Spinal cord (tissue), 9 donors: ENCODE measurements at regions not wholly inside any gene's neighbourhood (a gene's known extent, or its start where the extent isn't known, plus 50 kb on each side); places are given as distances from the start of the nearest gene placed in this dataset.
A peak's percentile ranks its signal among the peaks of the same experiment; 100 is the strongest.

ENCODE experiments used
- DNase-seq, 6 donors: peaks; one replicate each; pipeline versions ENCODE4 v3.0.0 to v3.0.0-alpha.2; 2013 to 2015; ENCODE audit warnings: low spot score in 6 of 6, low read depth in 4 of 6
- H3K27ac ChIP-seq: one replicate; pipeline ENCODE4 v1.5.1; 2013; ENCODE audit warnings: low read depth, low read length, control low read depth
- H3K27me3 ChIP-seq: one replicate; pipeline ENCODE4 v1.6.1; 2013; ENCODE audit warnings: low read length; ENCODE audit not compliant: control insufficient read depth, insufficient read depth
- H3K36me3 ChIP-seq: one replicate; pipeline ENCODE4 v1.6.1; 2013; ENCODE audit warnings: low read length; ENCODE audit not compliant: control insufficient read depth, insufficient read depth
- H3K4me1 ChIP-seq: one replicate; pipeline ENCODE4 v1.6.1; 2013; ENCODE audit warnings: low read length; ENCODE audit not compliant: control insufficient read depth, insufficient read depth
- H3K4me3 ChIP-seq: one replicate; pipeline ENCODE4 v1.5.1; 2013; ENCODE audit warnings: low read depth, low read length, control low read depth
- H3K9me3 ChIP-seq: one replicate; pipeline ENCODE4 v1.6.1; 2013; ENCODE audit warnings: low read length; ENCODE audit not compliant: control insufficient read depth, insufficient read depth
- WGBS: methylation state at CpG from one replicate; pipeline ENCODE4 v1.1.5; 2013; ENCODE audit warnings: missing lambda C conversion rate; ENCODE audit not compliant: insufficient coverage; 5-methylcytosine and 5-hydroxymethylcytosine counted together
- donor health status: healthy.

- no peaks in the 10 kb centered on the region for H3K27me3 ChIP-seq
- no peaks in the 10 kb centered on the region for H3K9me3 ChIP-seq
- no peak overlapping the region for H3K4me3 ChIP-seq
- no peaks in the 10 kb centered on the region for H3K4me1 ChIP-seq
- no peaks in the 10 kb centered on the region for H3K36me3 ChIP-seq
- no CpG with 5 or more reads among the region's 2 CpGs for WGBS
- no peak for DNase-seq
- H3K27ac ChIP-seq = no peak overlapping the region
Measured at GRCh38 chr3:28089527-28089897, 151.9 kb upstream of the CMC1 start.

GRCh38 chr3:28099296-28099695 is 142.1 kb upstream of the CMC1 start:
- Histone ChIP-seq H3K36me3 (no peaks in the 10 kb centered on the region), H3K4me3 (no peak overlapping the region), H3K4me1 (no peaks in the 10 kb centered on the region), H3K27ac (no peak overlapping the region), H3K27me3 (no peaks in the 10 kb centered on the region), H3K9me3 (peaks cover 5% of the 10 kb centered on the region)
- DNase-seq = no peak
- WGBS = no CpG with 5 or more reads among the region's 2 CpGs

DNA sequence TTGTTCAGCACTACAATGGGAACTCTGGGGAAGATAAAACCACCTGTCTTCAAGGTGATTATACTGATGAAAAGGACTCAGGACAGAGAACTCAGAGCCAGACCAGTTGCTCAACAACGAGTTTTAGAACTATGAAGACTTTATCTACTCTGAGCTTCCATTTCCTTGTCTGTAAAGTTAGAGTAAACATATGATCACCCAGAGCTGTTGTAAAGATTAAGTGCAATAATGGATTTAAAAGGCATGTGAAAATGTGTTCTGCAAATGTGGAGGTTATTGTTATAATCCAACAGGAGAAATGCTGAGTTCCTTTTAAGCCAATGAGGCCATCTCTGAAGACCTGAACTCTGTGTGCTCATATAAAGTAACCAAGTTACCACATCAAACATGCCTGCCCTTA is 139.7 kb upstream of the CMC1 start:
- DNase-seq = no peak
- Histone ChIP-seq H3K27me3 (no peaks in the 10 kb centered on the region), H3K36me3 (no peaks in the 10 kb centered on the region), H3K27ac (no peak overlapping the region), H3K9me3 (peaks cover 5% of the 10 kb centered on the region), H3K4me3 (no peak overlapping the region), H3K4me1 (no peaks in the 10 kb centered on the region)
- WGBS = no CpG with 5 or more reads among the region's 1 CpG

DNA sequence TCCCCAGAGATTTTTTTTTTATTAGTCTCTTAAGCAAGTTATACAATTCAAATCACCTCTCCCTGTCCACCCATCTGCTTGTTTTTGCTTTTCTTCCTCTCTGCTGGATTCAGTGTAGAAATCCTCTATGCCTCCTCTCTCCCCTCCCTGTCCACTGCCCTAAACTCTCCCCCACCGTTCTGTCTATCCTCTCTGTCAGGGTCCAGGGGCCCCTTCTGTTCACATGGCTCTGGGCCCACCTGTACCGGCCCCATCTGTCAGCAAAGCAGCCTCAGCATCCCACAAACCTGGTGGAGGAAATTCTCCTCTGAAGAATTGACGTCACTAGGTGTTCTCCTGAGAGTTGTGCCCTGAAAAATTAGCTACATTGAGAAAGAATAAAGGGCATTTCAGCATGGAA is 137.6 kb upstream of the CMC1 start:
- DNase-seq = peak in 1 of 6 donors; percentile 30
- Histone ChIP-seq H3K4me3 (no peak overlapping the region), H3K27ac (no peak overlapping the region), H3K27me3 (no peaks in the 10 kb centered on the region), H3K9me3 (peaks cover 4% of the 10 kb centered on the region), H3K36me3 (no peaks in the 10 kb centered on the region), H3K4me1 (no peaks in the 10 kb centered on the region)
- WGBS = no CpG with 5 or more reads among the region's 3 CpGs

- Histone ChIP-seq H3K9me3 (no peaks in the 10 kb centered on the region), H3K4me3 (no peak overlapping the region), H3K4me1 (no peaks in the 10 kb centered on the region), H3K27me3 (no peaks in the 10 kb centered on the region), H3K27ac (no peak overlapping the region), H3K36me3 (no peaks in the 10 kb centered on the region)
- peak in 3 of 6 donors; percentile 4 to 41 (median 29) for DNase-seq
- 77% methylated on average over 7 of the region's 11 CpGs for WGBS
Measured at GRCh38 chr3:28104896-28105534, 136.4 kb upstream of the CMC1 start.

DNA sequence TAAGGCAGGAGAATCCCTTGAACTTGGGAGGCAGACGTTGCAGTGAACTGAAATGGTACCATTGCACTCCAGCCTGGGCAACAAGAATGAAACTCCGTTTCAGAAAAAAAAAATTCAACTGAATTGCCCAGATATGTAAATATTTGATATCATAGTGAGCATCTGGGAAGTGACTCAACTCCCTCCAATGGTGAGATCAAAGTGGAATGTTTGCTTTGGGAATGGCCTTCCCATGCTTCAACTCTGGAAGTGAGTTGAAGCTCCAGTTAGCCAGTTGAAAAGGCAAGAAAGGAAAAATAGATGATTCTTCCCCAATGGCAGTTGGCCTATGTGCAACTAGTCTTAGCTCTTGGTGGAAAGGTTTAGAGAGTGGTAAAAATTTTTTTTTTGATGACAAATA is 131.6 kb upstream of the CMC1 start:
- H3K36me3 ChIP-seq = no peaks in the 10 kb centered on the region
- 86% methylated on average over 1 of the region's 2 CpGs for WGBS
- H3K4me3 ChIP-seq = no peak overlapping the region
- H3K27me3 ChIP-seq = no peaks in the 10 kb centered on the region
- H3K9me3 ChIP-seq = no peaks in the 10 kb centered on the region
- no peaks in the 10 kb centered on the region for H3K4me1 ChIP-seq
- DNase-seq = no peak
- H3K27ac ChIP-seq = no peak overlapping the region

DNA sequence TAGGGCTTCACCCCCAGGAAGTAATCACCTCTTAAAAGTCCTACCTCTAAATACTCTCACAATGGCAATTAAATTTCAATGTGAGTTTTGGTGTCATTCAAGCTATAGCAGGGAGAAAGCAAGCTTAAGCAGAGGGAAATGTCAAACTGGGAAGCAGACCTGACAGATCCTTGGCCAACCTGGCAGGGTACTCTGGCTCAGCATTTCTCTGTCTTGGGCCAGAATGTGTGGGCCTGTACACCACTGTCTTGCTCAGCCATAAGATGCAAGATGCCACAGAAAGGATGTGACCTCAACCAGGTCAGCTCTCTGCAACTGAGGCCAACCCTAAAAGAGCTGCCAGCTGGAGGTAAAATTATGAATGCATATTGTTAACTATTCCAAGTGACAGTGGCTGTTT is 130.6 kb upstream of the CMC1 start:
- peak in 1 of 6 donors; percentile 29 for DNase-seq
- Histone ChIP-seq H3K4me1 (no peaks in the 10 kb centered on the region), H3K9me3 (no peaks in the 10 kb centered on the region), H3K4me3 (no peak overlapping the region), H3K27me3 (no peaks in the 10 kb centered on the region), H3K27ac (no peak overlapping the region), H3K36me3 (no peaks in the 10 kb centered on the region)

DNA sequence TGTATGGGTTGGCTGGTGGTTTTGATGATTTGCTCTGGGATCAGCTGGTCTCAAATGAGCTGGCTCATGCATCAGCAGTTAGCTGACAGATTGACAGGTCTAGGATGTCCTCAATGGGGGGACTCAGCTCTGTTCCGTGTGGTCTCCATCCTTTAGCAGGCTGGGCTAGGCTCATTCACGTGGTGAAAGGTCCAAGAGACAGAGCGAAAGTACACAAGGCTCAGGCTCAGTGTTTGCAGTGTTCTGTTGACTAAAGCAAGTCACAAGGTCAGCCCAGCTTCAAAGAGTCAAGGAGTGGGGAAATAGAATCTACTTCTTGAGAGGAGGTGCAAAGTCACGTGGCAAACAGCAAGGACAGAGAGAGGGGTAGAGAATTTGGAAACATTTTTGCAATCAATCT is 126.5 kb upstream of the CMC1 start:
- no peaks in the 10 kb centered on the region for H3K4me1 ChIP-seq
- H3K9me3 ChIP-seq = no peaks in the 10 kb centered on the region
- WGBS = 72% methylated on average over 3 of the region's 4 CpGs
- no peak overlapping the region for H3K4me3 ChIP-seq
- H3K36me3 ChIP-seq = no peaks in the 10 kb centered on the region
- DNase-seq = no peak
- H3K27ac ChIP-seq = no peak overlapping the region
- H3K27me3 ChIP-seq = no peaks in the 10 kb centered on the region

- Histone ChIP-seq H3K4me1 (no peaks in the 10 kb centered on the region), H3K27me3 (no peaks in the 10 kb centered on the region), H3K4me3 (no peak overlapping the region), H3K36me3 (no peaks in the 10 kb centered on the region), H3K9me3 (no peaks in the 10 kb centered on the region), H3K27ac (no peak overlapping the region)
- DNase-seq = no peak
- no CpG with 5 or more reads among the region's 1 CpG for WGBS
Measured at GRCh38 chr3:28115316-28115715, 126.1 kb upstream of the CMC1 start.

DNA sequence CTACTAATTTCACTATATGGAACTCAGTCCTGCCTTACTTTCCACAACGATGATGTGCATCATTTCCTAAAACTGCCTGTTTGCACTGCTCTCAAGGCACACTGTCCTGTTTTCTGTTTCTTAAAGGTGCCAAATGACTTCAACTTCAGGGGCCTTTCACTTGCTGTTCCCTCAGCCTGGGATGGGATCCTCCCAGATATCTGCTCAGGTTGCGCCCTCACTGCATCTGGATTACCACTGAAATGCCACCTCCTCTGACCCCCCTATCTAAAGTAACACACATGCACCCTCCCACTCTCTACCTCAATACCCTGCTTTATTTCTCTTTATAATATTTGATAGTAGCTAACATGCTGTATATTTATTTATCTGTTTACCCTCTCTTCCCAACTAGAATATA is 123.8 kb upstream of the CMC1 start:
- no peaks in the 10 kb centered on the region for H3K9me3 ChIP-seq
- no peak overlapping the region for H3K4me3 ChIP-seq
- 86% methylated on average over 1 of the region's 2 CpGs for WGBS
- no peak overlapping the region for H3K27ac ChIP-seq
- no peaks in the 10 kb centered on the region for H3K4me1 ChIP-seq
- H3K27me3 ChIP-seq = no peaks in the 10 kb centered on the region
- no peak for DNase-seq
- no peaks in the 10 kb centered on the region for H3K36me3 ChIP-seq
